ENCODE measurements at regions not wholly inside any gene's neighbourhood (a gene's known extent, or its start where the extent isn't known, plus 50 kb on each side); places are given as distances from the start of the nearest gene placed in this dataset.

DNA sequence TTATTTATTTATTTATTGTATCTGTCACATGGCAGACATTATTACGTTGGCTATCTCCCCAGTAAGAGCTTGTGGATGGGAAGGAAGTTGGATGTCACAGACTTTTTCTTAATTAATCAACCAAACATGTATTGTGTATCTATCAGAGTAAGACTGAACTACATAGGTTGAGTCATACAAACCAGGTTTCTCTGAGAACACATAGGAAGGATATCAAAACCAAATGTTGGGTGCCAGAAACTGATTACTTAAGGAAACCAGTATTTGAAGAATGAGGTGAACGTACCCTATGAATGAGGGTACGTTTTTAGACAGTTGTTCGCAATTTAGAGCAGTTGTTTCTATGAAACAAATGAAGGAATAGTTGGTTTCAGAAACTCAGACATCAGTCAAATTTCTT lies 136.4 kb downstream of the SLC17A6 start:
- Histone ChIP-seq H2AFZ (ENCODE audit: insufficient read depth, low read depth, low read length, poor library complexity, severe bottlenecking) (no peak overlapping the region), H3K79me2 (ENCODE audit: control insufficient read depth, insufficient read depth, low read length) (no peaks in the 10 kb centered on the region), H4K20me1 (ENCODE audit: control insufficient read depth, insufficient read depth, low read length, poor library complexity, severe bottlenecking) (no peaks in the 10 kb centered on the region), H3K9ac (ENCODE audit: low read length) (no peak overlapping the region), H3K4me1 (ENCODE audit: control insufficient read depth in 2 of 2, insufficient read depth in 2 of 2, low read length in 2 of 2) (no peaks in the 10 kb centered on the region), H3K4me3 (ENCODE audit: control extremely low read depth in 1 of 5, extremely low read depth in 1 of 5, insufficient read depth in 1 of 5, low read depth in 2 of 5, low read length in 4 of 5) (no peak overlapping the region), H3K4me2 (replicated peaks; ENCODE audit: low read depth, low read length, poor library complexity, severe bottlenecking) (no peak overlapping the region), H3K36me3 (replicated peaks in 1 of 2; ENCODE audit: control extremely low read depth in 1 of 2, control insufficient read depth in 1 of 2, extremely low read depth in 1 of 2, insufficient read depth in 2 of 2, low read length in 1 of 2) (no peaks in the 10 kb centered on the region), H3K27me3 (replicated peaks in 1 of 4; ENCODE audit: control extremely low read depth in 1 of 4, control insufficient read depth in 3 of 4, insufficient read depth in 4 of 4, low read length in 3 of 4) (no peaks in the 10 kb centered on the region), H3K9me3 (ENCODE audit: control extremely low read depth in 1 of 3, control insufficient read depth in 2 of 3, insufficient read depth in 1 of 3, low read length in 2 of 3) (no peaks in the 10 kb centered on the region), H3K27ac (ENCODE audit: low read length in 2 of 2) (no peak overlapping the region)
- no peak for DNase-seq
- POLR2A ChIA-PET = no interaction called here
- TF ChIP-seq CTCF (IDR thresholded peaks at IDR 0.05) (no peak), EZH2 (IDR thresholded peaks at IDR 0.05; ENCODE audit: borderline replicate concordance, insufficient read depth, low read depth, low read length, poor library complexity, severe bottlenecking) (no peak)
- intact Hi-C loops (cut with micrococcal nuclease) = no loop called here
- CTCF ChIA-PET = no interaction called here
- Mint-ChIP-seq H3K4me3 (no peak overlapping the region), H3K4me1 (no peaks in the 10 kb centered on the region), H3K27me3 (no peaks in the 10 kb centered on the region), H3K9me3 (ENCODE audit: insufficient read depth) (no peaks in the 10 kb centered on the region), H3K27ac (no peak overlapping the region)
- WGBS (ENCODE audit: insufficient coverage) = no CpG with 5 or more reads among the region's 4 CpGs
- ATAC-seq (ENCODE audit: low read depth) = no peak

GRCh38 chr11:22473586-22473985 lies 135.4 kb downstream of the SLC17A6 start:
- Histone ChIP-seq H3K27me3 (replicated peaks in 1 of 4; ENCODE audit: control extremely low read depth in 1 of 4, control insufficient read depth in 3 of 4, insufficient read depth in 4 of 4, low read length in 3 of 4) (no peaks in the 10 kb centered on the region), H2AFZ (ENCODE audit: insufficient read depth, low read depth, low read length, poor library complexity, severe bottlenecking) (no peak overlapping the region), H3K4me3 (ENCODE audit: control extremely low read depth in 1 of 5, extremely low read depth in 1 of 5, insufficient read depth in 1 of 5, low read depth in 2 of 5, low read length in 4 of 5) (no peak overlapping the region), H3K36me3 (replicated peaks in 1 of 2; ENCODE audit: control extremely low read depth in 1 of 2, control insufficient read depth in 1 of 2, extremely low read depth in 1 of 2, insufficient read depth in 2 of 2, low read length in 1 of 2) (no peaks in the 10 kb centered on the region), H4K20me1 (ENCODE audit: control insufficient read depth, insufficient read depth, low read length, poor library complexity, severe bottlenecking) (no peaks in the 10 kb centered on the region), H3K9ac (ENCODE audit: low read length) (no peak overlapping the region), H3K4me2 (replicated peaks; ENCODE audit: low read depth, low read length, poor library complexity, severe bottlenecking) (no peak overlapping the region), H3K9me3 (ENCODE audit: control extremely low read depth in 1 of 3, control insufficient read depth in 2 of 3, insufficient read depth in 1 of 3, low read length in 2 of 3) (no peaks in the 10 kb centered on the region), H3K4me1 (ENCODE audit: control insufficient read depth in 2 of 2, insufficient read depth in 2 of 2, low read length in 2 of 2) (no peaks in the 10 kb centered on the region), H3K79me2 (ENCODE audit: control insufficient read depth, insufficient read depth, low read length) (no peaks in the 10 kb centered on the region), H3K27ac (ENCODE audit: low read length in 2 of 2) (no peak overlapping the region)
- intact Hi-C loops (cut with micrococcal nuclease) = no loop called here
- Mint-ChIP-seq H3K4me1 (no peaks in the 10 kb centered on the region), H3K27me3 (no peaks in the 10 kb centered on the region), H3K27ac (no peak overlapping the region), H3K4me3 (no peak overlapping the region), H3K9me3 (ENCODE audit: insufficient read depth) (no peaks in the 10 kb centered on the region)
- CTCF ChIA-PET = no interaction called here
- POLR2A ChIA-PET = no interaction called here
- ATAC-seq (ENCODE audit: low read depth) = no peak
- TF ChIP-seq EZH2 (IDR thresholded peaks at IDR 0.05; ENCODE audit: borderline replicate concordance, insufficient read depth, low read depth, low read length, poor library complexity, severe bottlenecking) = no peak
- no peak for TF ChIP-seq CTCF (IDR thresholded peaks at IDR 0.05)
- DNase-seq = no peak
- WGBS (ENCODE audit: insufficient coverage) = 60% methylated on average over 1 of the region's 1 CpG

All from B cell (primary cell).